ENCODE measurements at regions not wholly inside any gene's neighbourhood (a gene's known extent, or its start where the extent isn't known, plus 50 kb on each side); places are given as distances from the start of the nearest gene placed in this dataset.

DNA sequence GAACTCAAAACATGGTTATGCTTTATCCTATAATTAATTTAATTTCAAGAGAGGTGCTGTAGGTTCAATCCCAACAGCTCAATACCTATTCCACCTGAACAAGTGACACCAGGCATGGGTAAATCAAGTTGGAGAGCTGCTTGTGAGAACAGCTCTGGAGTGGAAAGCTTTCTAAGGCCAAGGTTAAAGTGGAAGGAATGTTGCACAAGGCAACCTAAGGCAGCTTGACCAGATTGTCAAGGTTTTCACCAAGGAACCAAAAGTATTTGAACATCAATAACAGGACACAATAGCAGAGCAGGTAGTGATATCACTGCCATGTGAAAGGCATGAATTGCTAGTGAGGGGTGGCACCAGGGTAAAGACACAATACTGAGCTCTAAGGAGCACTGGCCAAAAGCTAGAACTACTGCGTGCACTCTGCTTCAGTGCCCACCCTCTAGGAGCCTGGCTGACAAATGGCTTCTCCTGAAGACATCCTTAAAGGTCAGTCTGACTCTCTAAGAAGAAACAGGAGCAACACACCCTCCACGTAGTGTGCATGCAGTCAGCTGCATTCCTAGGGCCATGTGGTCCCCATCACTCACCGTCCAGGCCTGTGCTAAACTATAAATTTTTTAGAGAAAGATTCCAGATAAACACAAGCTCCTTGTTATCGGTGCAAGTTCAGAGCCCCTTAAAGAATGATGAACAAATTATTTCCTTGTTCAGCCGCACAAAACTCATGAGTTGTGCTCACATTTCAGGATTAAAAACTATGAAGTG is 677.7 kb upstream of the KLF4 start:
- TF ChIP-seq POLR2AphosphoS5 (IDR thresholded peaks at IDR 0.05) (no peak), POLR2A (IDR thresholded peaks at IDR 0.05) (no peak), EP300 (IDR thresholded peaks at IDR 0.05) (no peak)
- TF ChIP-seq, protein P1, sequence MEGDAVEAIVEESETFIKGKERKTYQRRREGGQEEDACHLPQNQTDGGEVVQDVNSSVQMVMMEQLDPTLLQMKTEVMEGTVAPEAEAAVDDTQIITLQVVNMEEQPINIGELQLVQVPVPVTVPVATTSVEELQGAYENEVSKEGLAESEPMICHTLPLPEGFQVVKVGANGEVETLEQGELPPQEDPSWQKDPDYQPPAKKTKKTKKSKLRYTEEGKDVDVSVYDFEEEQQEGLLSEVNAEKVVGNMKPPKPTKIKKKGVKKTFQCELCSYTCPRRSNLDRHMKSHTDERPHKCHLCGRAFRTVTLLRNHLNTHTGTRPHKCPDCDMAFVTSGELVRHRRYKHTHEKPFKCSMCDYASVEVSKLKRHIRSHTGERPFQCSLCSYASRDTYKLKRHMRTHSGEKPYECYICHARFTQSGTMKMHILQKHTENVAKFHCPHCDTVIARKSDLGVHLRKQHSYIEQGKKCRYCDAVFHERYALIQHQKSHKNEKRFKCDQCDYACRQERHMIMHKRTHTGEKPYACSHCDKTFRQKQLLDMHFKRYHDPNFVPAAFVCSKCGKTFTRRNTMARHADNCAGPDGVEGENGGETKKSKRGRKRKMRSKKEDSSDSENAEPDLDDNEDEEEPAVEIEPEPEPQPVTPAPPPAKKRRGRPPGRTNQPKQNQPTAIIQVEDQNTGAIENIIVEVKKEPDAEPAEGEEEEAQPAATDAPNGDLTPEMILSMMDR (IDR thresholded peaks at IDR 0.05) = no peak
